Keratinocyte (primary cell): ENCODE measurements at regions not wholly inside any gene's neighbourhood (a gene's known extent, or its start where the extent isn't known, plus 50 kb on each side); places are given as distances from the start of the nearest gene placed in this dataset.

Experiments
- CTCF ChIP-seq, 3 experiments: IDR thresholded peaks in 1 of 3; conservative IDR thresholded peaks in 1 of 3; optimal IDR thresholded peaks in 1 of 3; 2 replicates in 2 of 3; 3 replicates in 1 of 3; pipeline versions ENCODE3 to v1.5.1; 2011; ENCODE audit warnings: low read length in 3 of 3, mild to moderate bottlenecking in 3 of 3, moderate library complexity in 2 of 3, control low read depth in 1 of 3, inconsistent platforms in 1 of 3; ENCODE audit not compliant: insufficient read depth in 2 of 3; ENCODE audit errors: extremely low read depth in 1 of 3
- EZH2 ChIP-seq: IDR thresholded peaks from one replicate; pipeline ENCODE4 v1.6.1; 2012; ENCODE audit warnings: inconsistent platforms, mild to moderate bottlenecking, low read length, moderate library complexity

GRCh38 chr9:102244916-102245315 lies 506.5 kb upstream of the GRIN3A start:
- TF ChIP-seq CTCF (optimal IDR thresholded peaks at IDR 0.05 in 1 of 3, IDR thresholded peaks at IDR 0.05 in 1 of 3, conservative IDR thresholded peaks at IDR 0.05 in 1 of 3; ENCODE audit: extremely low read depth in 1 of 3, insufficient read depth in 2 of 3, low read length in 3 of 3) (no peak), EZH2 (no peak)
